ENCODE measurements at regions not wholly inside any gene's neighbourhood (a gene's known extent, or its start where the extent isn't known, plus 50 kb on each side); places are given as distances from the start of the nearest gene placed in this dataset.

- Histone ChIP-seq H3K4me1 (ENCODE audit: control insufficient read depth, insufficient read depth, low read length) (no peaks in the 10 kb centered on the region), H2AFZ (replicated peaks; ENCODE audit: low read length, poor library complexity) (no peak overlapping the region), H3K4me3 (ENCODE audit: insufficient read depth, low read depth, low read length) (no peak overlapping the region), H3K14ac (replicated peaks; ENCODE audit: low read depth, low read length) (no peak overlapping the region), H2BK120ac (ENCODE audit: low read depth, low read length) (no peak overlapping the region), H3K27me3 (ENCODE audit: control insufficient read depth, insufficient read depth, low read length) (no peaks in the 10 kb centered on the region), H2BK5ac (ENCODE audit: low read depth, low read length, poor library complexity, severe bottlenecking) (no peak overlapping the region), H2AK5ac (ENCODE audit: low read depth, low read length) (no peak overlapping the region), H3K36me3 (ENCODE audit: control insufficient read depth, insufficient read depth, low read length) (no peaks in the 10 kb centered on the region), H2BK15ac (ENCODE audit: low read depth, low read length) (no peak overlapping the region), H3K9me1 (ENCODE audit: insufficient read depth, low read length) (no peaks in the 10 kb centered on the region), H3K27ac (ENCODE audit: insufficient read depth, low read length) (no peak overlapping the region), H4K8ac (ENCODE audit: low read depth in 2 of 2, low read length in 2 of 2) (no peak overlapping the region), H4K5ac (ENCODE audit: low read depth, low read length) (no peak overlapping the region), H4K91ac (ENCODE audit: insufficient read depth, low read depth, low read length) (no peak overlapping the region), H3K4me2 (ENCODE audit: low read depth, low read length) (no peak overlapping the region), H3K79me1 (ENCODE audit: low read depth in 1 of 2, low read length in 2 of 2) (no peaks in the 10 kb centered on the region), H3K56ac (ENCODE audit: extremely low read depth, insufficient read depth, low read length) (no peak overlapping the region), H3K9me3 (ENCODE audit: control insufficient read depth, insufficient read depth, low read length) (no peaks in the 10 kb centered on the region), H3K23ac (ENCODE audit: low read depth, low read length) (no peak overlapping the region), H4K20me1 (ENCODE audit: insufficient read depth, low read length) (no peaks in the 10 kb centered on the region), H3K4ac (ENCODE audit: low read depth, low read length) (no peak overlapping the region), H3K18ac (ENCODE audit: low read depth, low read length) (no peak overlapping the region), H2AK9ac (replicated peaks; ENCODE audit: low read depth, low read length, poor library complexity) (no peak overlapping the region), H3K9ac (ENCODE audit: low read depth, low read length) (no peak overlapping the region), H2BK20ac (ENCODE audit: low read depth, low read length) (no peak overlapping the region)
- no peak for ATAC-seq (ENCODE audit: low read depth)
- TF ChIP-seq MAZ (IDR thresholded peaks at IDR 0.05; ENCODE audit: borderline replicate concordance, low read depth, low read length), result no peak
- TF ChIP-seq, protein P1, sequence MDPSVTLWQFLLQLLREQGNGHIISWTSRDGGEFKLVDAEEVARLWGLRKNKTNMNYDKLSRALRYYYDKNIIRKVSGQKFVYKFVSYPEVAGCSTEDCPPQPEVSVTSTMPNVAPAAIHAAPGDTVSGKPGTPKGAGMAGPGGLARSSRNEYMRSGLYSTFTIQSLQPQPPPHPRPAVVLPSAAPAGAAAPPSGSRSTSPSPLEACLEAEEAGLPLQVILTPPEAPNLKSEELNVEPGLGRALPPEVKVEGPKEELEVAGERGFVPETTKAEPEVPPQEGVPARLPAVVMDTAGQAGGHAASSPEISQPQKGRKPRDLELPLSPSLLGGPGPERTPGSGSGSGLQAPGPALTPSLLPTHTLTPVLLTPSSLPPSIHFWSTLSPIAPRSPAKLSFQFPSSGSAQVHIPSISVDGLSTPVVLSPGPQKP (IDR thresholded peaks at IDR 0.05; ENCODE audit: borderline replicate concordance, low read depth, low read length), result no peak
- TF ChIP-seq POLR2A (IDR thresholded peaks at IDR 0.05; ENCODE audit: low read depth, low read length), result no peak
- TF ChIP-seq BHLHE40 (IDR thresholded peaks at IDR 0.05; ENCODE audit: low read depth, low read length), result no peak
- TF ChIP-seq, protein P2, sequence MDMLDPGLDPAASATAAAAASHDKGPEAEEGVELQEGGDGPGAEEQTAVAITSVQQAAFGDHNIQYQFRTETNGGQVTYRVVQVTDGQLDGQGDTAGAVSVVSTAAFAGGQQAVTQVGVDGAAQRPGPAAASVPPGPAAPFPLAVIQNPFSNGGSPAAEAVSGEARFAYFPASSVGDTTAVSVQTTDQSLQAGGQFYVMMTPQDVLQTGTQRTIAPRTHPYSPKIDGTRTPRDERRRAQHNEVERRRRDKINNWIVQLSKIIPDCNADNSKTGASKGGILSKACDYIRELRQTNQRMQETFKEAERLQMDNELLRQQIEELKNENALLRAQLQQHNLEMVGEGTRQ (IDR thresholded peaks at IDR 0.05; ENCODE audit: low read depth, low read length), result no peak
- TF ChIP-seq RCOR1 (IDR thresholded peaks at IDR 0.05; ENCODE audit: insufficient replicate concordance, low read length), result no peak
- no peak for TF ChIP-seq CHD1 (IDR thresholded peaks at IDR 0.05; ENCODE audit: low read depth, low read length)
- no peak for TF ChIP-seq FOS (IDR thresholded peaks at IDR 0.05; ENCODE audit: low read depth, low read length)
- no peak for TF ChIP-seq RAD21 (IDR thresholded peaks at IDR 0.05; ENCODE audit: low read length)
- TF ChIP-seq CEBPB (IDR thresholded peaks at IDR 0.05; ENCODE audit: low read depth, low read length), result no peak
- TF ChIP-seq MAFK (IDR thresholded peaks at IDR 0.05; ENCODE audit: low read depth, low read length), result no peak
- BruUV-seq (replicated peaks), result no TSS peak
- CTCF ChIA-PET, result no interaction called here
- intact Hi-C loops (cut with micrococcal nuclease), result no loop called here
- no peak for DNase-seq
- POLR2A ChIA-PET (ENCODE audit: unreplicated experiment), result no interaction called here
- in situ Hi-C loops (cut with MboI; ENCODE audit: low sequenced_read_pairs), result no loop called here
- WGBS, 2 experiments (ENCODE audit: extremely low coverage in 2 of 2, insufficient read length in 1 of 2), result no CpG with 5 or more reads among the region's 8 CpGs
- dilution Hi-C loops (cut with HindIII; ENCODE audit: low sequenced_read_pairs, unreplicated experiment), result no loop called here
These were observed 238.0 kb upstream of the SOX21 start for GRCh38 chr13:94950303-94950702.
